SK-N-SH (cell line): ENCODE measurements at regions not wholly inside any gene's neighbourhood (a gene's known extent, or its start where the extent isn't known, plus 50 kb on each side); places are given as distances from the start of the nearest gene placed in this dataset.
"Not testable (repeated sequence)": the region's sequence is repeated elsewhere in the genome, so short reads cannot be mapped to it uniquely, and the experiment has no call there.

ENCODE experiments used
- CTCF ChIA-PET: fragments of 300-600, 350-600 bp; formaldehyde crosslinking; extraction: SDS; loops from one replicate; lab custom pipeline; 2021; lab: Yijun Ruan, JAX
- POLR2A ChIA-PET: fragments of 350-600 bp; sonication (Branson Sonifier 250); formaldehyde crosslinking; extraction: SDS; loops from one replicate; lab custom pipeline; 2020; ENCODE audit warnings: antibody characterized with exemption, inconsistent platforms; lab: Yijun Ruan, JAX
- DNase-seq: peaks from one replicate; pipeline ENCODE4 v3.0.0; 2012
- H2AFZ ChIP-seq: fragments of 200-600 bp; sonication (generic); 2 replicates; pipeline ENCODE4 v1.8.1; 2016; ENCODE audit warnings: antibody characterized with exemption, mild to moderate bottlenecking, low read depth
- H3F3A ChIP-seq: fragments of 200-600 bp; sonication (generic); replicated peaks from 2 replicates; pipeline ENCODE3; 2016; ENCODE audit warnings: antibody characterized with exemption, mild to moderate bottlenecking; ENCODE audit not compliant: insufficient read depth
- H3K27ac ChIP-seq, 2 experiments: fragments of 200-500 bp in 1 of 2; fragments of 200-600 bp in 1 of 2; sonication (Bioruptor generic) in 1 of 2; sonication (generic), shearing (Covaris generic) in 1 of 2; 2 replicates each; pipeline versions ENCODE4 v1.5.1 to v1.6.1; 2014 to 2016; ENCODE audit warnings: low read depth in 2 of 2, inconsistent platforms in 1 of 2, low read length in 1 of 2, mild to moderate bottlenecking in 1 of 2, mixed read lengths in 1 of 2
- H3K27me3 ChIP-seq: fragments of 200-600 bp; sonication (generic), shearing (Covaris generic); 2 replicates; pipeline ENCODE4 v1.6.1; 2016; ENCODE audit warnings: mixed run types; ENCODE audit not compliant: insufficient read depth
- H3K36me3 ChIP-seq, 2 experiments: fragments of 200-500 bp in 1 of 2; fragments of 200-600 bp in 1 of 2; sonication (Bioruptor generic) in 1 of 2; sonication (generic) in 1 of 2; replicated peaks in 1 of 2; 2 replicates each; pipeline versions ENCODE3 to v1.5.1; 2014 to 2016; ENCODE audit warnings: low read length in 1 of 2, mild to moderate bottlenecking in 1 of 2; ENCODE audit not compliant: insufficient read depth in 2 of 2, control insufficient read depth in 1 of 2
- H3K4me1 ChIP-seq, 2 experiments: fragments of 200-500 bp in 1 of 2; fragments of 200-600 bp in 1 of 2; sonication (Bioruptor generic) in 1 of 2; sonication (generic), shearing (Covaris generic) in 1 of 2; 2 replicates each; pipeline versions ENCODE4 v1.5.1 to v1.6.1; 2014 to 2016; ENCODE audit warnings: low read depth in 1 of 2, low read length in 1 of 2, mixed run types in 1 of 2; ENCODE audit not compliant: insufficient read depth in 2 of 2, control insufficient read depth in 1 of 2
- H3K4me2 ChIP-seq: fragments of 200-600 bp; sonication (generic), shearing (Covaris generic); 2 replicates; pipeline ENCODE4 v1.6.1; 2017; ENCODE audit warnings: mixed run types
- H3K4me3 ChIP-seq, 2 experiments: fragments of 200-500 bp in 1 of 2; fragments of 200-600 bp in 1 of 2; sonication (Bioruptor generic) in 1 of 2; sonication (generic), shearing (Covaris generic) in 1 of 2; 2 replicates each; pipeline versions ENCODE4 v1.5.1 to v1.8.1; 2014 to 2016; ENCODE audit warnings: low read depth in 2 of 2, inconsistent platforms in 1 of 2, low read length in 1 of 2, mild to moderate bottlenecking in 1 of 2, mixed read lengths in 1 of 2, moderate library complexity in 1 of 2
- H3K79me2 ChIP-seq: fragments of 200-600 bp; sonication (generic); 2 replicates; pipeline ENCODE4 v1.8.1; 2017; ENCODE audit warnings: mild to moderate bottlenecking; ENCODE audit not compliant: insufficient read depth
- H3K9ac ChIP-seq: fragments of 200-600 bp; sonication (generic); 2 replicates; pipeline ENCODE4 v1.6.1; 2017; ENCODE audit warnings: mixed run types
- H3K9me2 ChIP-seq: fragments of 200-600 bp; sonication (generic); 2 replicates; pipeline ENCODE4 v1.6.1; 2017; ENCODE audit warnings: mixed run types
- H3K9me3 ChIP-seq: fragments of 200-600 bp; sonication (generic); 2 replicates; pipeline ENCODE4 v1.6.1; 2017; ENCODE audit warnings: mixed run types, mild to moderate bottlenecking, moderate library complexity
- H4K20me1 ChIP-seq: fragments of 200-600 bp; sonication (generic); 2 replicates; pipeline ENCODE4 v1.6.1; 2017; ENCODE audit warnings: mild to moderate bottlenecking, mixed run types; ENCODE audit not compliant: insufficient read depth
- FOXJ3 ChIP-seq: sonication (generic); formaldehyde crosslinking; IDR thresholded peaks from 2 replicates; pipeline ENCODE4 v1.5.1; 2020; ENCODE audit warnings: mild to moderate bottlenecking, missing genetic modification reagents
- FOXM1 ChIP-seq: IDR thresholded peaks from 2 replicates; pipeline ENCODE4 v1.4.0; 2012; ENCODE audit warnings: low read depth, mild to moderate bottlenecking
- MEF2A ChIP-seq: IDR thresholded peaks from 2 replicates; pipeline ENCODE4 v1.4.0; 2012; ENCODE audit warnings: low read depth, borderline replicate concordance
- POLR2AphosphoS5 ChIP-seq: IDR thresholded peaks from 2 replicates; pipeline ENCODE4 v1.6.1; 2012; ENCODE audit warnings: low read depth, low read length
- SIN3A ChIP-seq: IDR thresholded peaks from 2 replicates; pipeline ENCODE4 v1.6.1; 2012; ENCODE audit warnings: low read depth, mild to moderate bottlenecking, low read length, moderate library complexity, borderline replicate concordance
- WGBS: methylation state at CpG from one replicate; pipeline ENCODE4 v1.1.6; 2017; ENCODE audit warnings: low lambda C conversion rate; 5-methylcytosine and 5-hydroxymethylcytosine counted together
- TF ChIP-seq, protein P1 (sequence below): IDR thresholded peaks from 2 replicates; pipeline ENCODE4 v1.4.0; 2012; ENCODE audit warnings: low read depth
- TF ChIP-seq, protein P2 (sequence below): IDR thresholded peaks from 2 replicates; pipeline ENCODE4 v1.4.0; 2012; ENCODE audit warnings: low read depth, borderline replicate concordance

DNA sequence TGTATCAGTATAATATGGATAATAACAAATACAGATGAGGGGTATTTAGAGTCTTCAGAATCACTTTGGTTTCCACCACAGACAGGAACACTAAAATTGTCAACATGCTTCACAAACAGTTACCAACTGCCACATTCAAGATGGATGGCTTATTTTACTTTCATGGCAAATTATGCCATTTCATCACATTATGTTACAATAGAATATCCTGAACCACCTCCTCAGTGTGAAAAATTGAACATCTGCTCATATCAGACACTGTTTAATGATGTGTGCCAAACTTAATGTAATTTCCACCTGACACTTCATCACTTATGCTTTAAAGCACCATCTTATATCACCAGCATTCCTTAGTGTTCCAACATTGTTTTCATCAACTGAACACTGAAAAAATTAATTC, 357.4 kb downstream of the KCNN2 start:
- Histone ChIP-seq H3K36me3 (no peaks in the 10 kb centered on the region), H3K27ac (no peak overlapping the region), H3K4me2 (no peak overlapping the region), H3K79me2 (no peaks in the 10 kb centered on the region), H3K4me1 (no peaks in the 10 kb centered on the region), H3K4me3 (no peak overlapping the region), H3K9me3 (peaks cover 8% of the 10 kb centered on the region), H2AFZ (no peak overlapping the region), H3K9ac (no peak overlapping the region), H3K27me3 (no peaks in the 10 kb centered on the region), H4K20me1 (no peaks in the 10 kb centered on the region), H3F3A (no peaks in the 10 kb centered on the region), H3K9me2 (no peaks in the 10 kb centered on the region)
- CTCF ChIA-PET, result no interaction called here
- DNase-seq, result no peak
- POLR2A ChIA-PET, result no interaction called here
- TF ChIP-seq FOXJ3 (CRISPR knock-in tag) (no peak), SIN3A (no peak), FOXM1 (no peak), MEF2A (no peak)
- TF ChIP-seq, protein P1, sequence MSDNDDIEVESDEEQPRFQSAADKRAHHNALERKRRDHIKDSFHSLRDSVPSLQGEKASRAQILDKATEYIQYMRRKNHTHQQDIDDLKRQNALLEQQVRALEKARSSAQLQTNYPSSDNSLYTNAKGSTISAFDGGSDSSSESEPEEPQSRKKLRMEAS, result no peak

DNA sequence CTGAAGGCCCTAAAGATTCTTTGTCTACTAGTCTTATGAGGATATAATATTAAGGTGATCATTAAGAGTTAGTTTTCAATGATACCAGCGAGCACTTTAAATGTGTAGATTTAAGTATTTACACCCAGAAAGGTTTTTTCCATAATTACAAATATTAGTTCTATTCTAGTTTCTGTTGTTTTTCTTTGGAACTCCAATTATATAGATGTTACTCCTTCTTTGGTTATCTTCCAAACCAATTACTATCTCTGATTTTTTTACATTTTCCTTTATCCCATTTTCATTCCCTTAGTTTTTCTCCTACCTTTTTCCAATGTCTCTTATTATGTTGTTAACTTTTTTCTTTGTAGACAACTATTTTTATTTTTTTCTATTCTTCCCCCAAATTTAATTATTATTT, 355.1 kb downstream of the KCNN2 start:
- POLR2A ChIA-PET, result no interaction called here
- peaks cover 8% of the 10 kb centered on the region for H3K9me3 ChIP-seq
- no peak for DNase-seq
- TF ChIP-seq POLR2AphosphoS5, result no peak
- TF ChIP-seq, protein P2, sequence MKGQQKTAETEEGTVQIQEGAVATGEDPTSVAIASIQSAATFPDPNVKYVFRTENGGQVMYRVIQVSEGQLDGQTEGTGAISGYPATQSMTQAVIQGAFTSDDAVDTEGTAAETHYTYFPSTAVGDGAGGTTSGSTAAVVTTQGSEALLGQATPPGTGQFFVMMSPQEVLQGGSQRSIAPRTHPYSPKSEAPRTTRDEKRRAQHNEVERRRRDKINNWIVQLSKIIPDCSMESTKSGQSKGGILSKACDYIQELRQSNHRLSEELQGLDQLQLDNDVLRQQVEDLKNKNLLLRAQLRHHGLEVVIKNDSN, result no peak
- TF ChIP-seq SIN3A, result no peak
- TF ChIP-seq, all 33 proteins: peak for 0
- CTCF ChIA-PET, result no interaction called here
- no peaks in the 10 kb centered on the region for H4K20me1 ChIP-seq
- no peak overlapping the region for H3K4me2 ChIP-seq
- no peak overlapping the region for H3K27ac ChIP-seq
- no peak overlapping the region for H3K4me3 ChIP-seq
- no peak overlapping the region for H2AFZ ChIP-seq
- no peaks in the 10 kb centered on the region for H3K9me2 ChIP-seq
- H3K36me3 ChIP-seq, result no peaks in the 10 kb centered on the region
- no peaks in the 10 kb centered on the region for H3K79me2 ChIP-seq
- no peak overlapping the region for H3K9ac ChIP-seq
- no peaks in the 10 kb centered on the region for H3K4me1 ChIP-seq
- H3K27me3 ChIP-seq, result no peaks in the 10 kb centered on the region
- no peaks in the 10 kb centered on the region for H3F3A ChIP-seq
- WGBS, result 0% methylated on average over 1 of the region's 1 CpG

DNA sequence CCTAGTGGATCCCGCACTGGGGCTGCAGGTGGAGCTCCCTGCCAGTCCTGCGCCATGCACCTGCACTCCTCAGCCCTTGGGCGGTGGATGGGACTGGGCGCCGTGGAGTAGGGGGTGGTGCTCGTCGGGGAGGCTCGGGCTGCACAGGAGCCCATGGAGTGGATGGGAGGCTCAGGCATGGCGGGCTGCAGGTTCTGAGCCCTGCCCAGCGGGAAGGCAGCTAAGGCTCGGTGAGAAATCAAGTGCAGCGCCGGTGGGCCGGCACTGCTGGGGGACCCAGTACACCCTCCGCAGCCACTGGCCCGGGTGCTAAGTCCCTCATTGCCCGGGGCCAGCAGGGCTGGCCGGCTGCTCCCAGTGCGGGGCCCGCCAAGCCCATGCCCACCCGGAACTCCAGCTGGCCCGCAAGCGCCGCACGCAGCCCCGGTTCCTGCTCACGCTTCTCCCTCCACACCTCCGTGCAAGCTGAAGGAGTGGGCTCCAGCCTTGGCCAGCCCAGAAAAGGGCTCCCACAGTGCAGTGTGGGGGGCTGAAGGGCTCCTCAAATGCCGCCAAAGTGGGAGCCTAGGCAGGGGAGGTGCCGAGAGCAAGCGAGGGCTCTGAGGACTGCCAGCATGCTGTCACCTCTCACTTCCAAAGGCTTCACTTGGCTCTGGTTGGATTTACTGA, 342.5 kb downstream of the KCNN2 start:
- H3K4me1 ChIP-seq, H3K36me3 ChIP-seq, H3K4me2 ChIP-seq, H3K9me3 ChIP-seq, H3K9me2 ChIP-seq, H3K79me2 ChIP-seq, H3K4me3 ChIP-seq, DNase-seq, POLR2A ChIA-PET, H3K27me3 ChIP-seq, H3K27ac ChIP-seq, H4K20me1 ChIP-seq, H2AFZ ChIP-seq, H3K9ac ChIP-seq, H3F3A ChIP-seq, CTCF ChIA-PET: not testable (repeated sequence)
- WGBS, result 70% methylated on average over 11 of the region's 31 CpGs
